ENCODE measurements at regions not wholly inside any gene's neighbourhood (a gene's known extent, or its start where the extent isn't known, plus 50 kb on each side); places are given as distances from the start of the nearest gene placed in this dataset.
A peak's percentile ranks its signal among the peaks of the same experiment; 100 is the strongest.

DNA sequence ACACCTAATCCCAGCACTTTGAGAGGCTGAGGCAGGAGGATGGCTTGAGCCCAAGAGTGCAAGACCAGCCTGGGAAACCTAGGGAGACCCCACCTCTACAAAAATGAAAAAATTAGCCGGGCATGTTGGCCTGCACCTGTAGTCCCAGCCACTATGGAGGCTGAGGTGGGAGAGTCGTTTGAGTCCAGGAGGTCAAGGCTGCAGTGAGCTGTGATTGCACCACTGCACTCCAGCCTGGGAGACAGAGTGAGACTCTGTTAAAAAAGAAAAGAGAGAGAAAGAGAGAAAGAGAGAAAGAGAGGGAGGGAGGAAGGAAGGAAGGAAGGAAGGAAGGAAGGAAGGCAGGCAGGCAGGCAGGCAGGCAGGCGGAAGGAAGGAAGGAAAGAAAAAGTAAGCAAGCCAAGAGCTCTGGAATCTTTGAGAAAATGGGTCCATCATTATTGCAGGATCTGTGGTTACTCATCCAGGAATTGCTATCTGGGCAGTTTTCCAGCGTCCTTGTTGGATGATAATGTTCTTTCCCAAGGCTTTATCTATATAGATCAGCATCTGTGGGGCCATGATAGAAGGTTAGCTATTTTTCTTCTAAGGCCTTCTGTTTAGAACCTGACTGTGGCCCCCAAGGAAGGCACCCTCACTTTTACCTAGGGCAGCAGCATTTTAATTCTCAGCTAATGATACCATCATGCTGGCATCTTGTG lies 533.2 kb upstream of the CDH5 start:
- Histone ChIP-seq H3K4me3 (no peak overlapping the region), H3K4me1 (ENCODE audit: low read depth) (no peaks in the 10 kb centered on the region), H3K9me3 (no peaks in the 10 kb centered on the region), H3K36me3 (ENCODE audit: low read depth) (no peaks in the 10 kb centered on the region)
- intact Hi-C loops (cut with DNase I, micrococcal nuclease), result no loop called here
- ATAC-seq (no peak), DNase-seq (peak in 1 of 3 donors; percentile 11)
- no peak for TF ChIP-seq CTCF (IDR thresholded peaks at IDR 0.05)

GRCh38 chr16:65832679-65833078 lies 533.8 kb upstream of the CDH5 start:
- no peak for TF ChIP-seq CTCF (IDR thresholded peaks at IDR 0.05)
- no peaks in the 10 kb centered on the region for H3K4me1 ChIP-seq (ENCODE audit: low read depth)
- intact Hi-C loops (cut with DNase I, micrococcal nuclease), result no loop called here
- H3K4me3 ChIP-seq, result no peak overlapping the region
- no peak for DNase-seq
- H3K9me3 ChIP-seq, result no peaks in the 10 kb centered on the region
- no peak for ATAC-seq
- H3K36me3 ChIP-seq (ENCODE audit: low read depth), result no peaks in the 10 kb centered on the region

- ATAC-seq (no peak), DNase-seq (no peak)
- no peak overlapping the region for H3K4me3 ChIP-seq
- no peaks in the 10 kb centered on the region for H3K4me1 ChIP-seq (ENCODE audit: low read depth)
- intact Hi-C loops (cut with DNase I, micrococcal nuclease), result no loop called here
- no peak for TF ChIP-seq CTCF (IDR thresholded peaks at IDR 0.05)
- no peaks in the 10 kb centered on the region for H3K9me3 ChIP-seq
- no peaks in the 10 kb centered on the region for H3K36me3 ChIP-seq (ENCODE audit: low read depth)
Observed at GRCh38 chr16:65831903-65832666, 534.4 kb upstream of the CDH5 start.

DNA sequence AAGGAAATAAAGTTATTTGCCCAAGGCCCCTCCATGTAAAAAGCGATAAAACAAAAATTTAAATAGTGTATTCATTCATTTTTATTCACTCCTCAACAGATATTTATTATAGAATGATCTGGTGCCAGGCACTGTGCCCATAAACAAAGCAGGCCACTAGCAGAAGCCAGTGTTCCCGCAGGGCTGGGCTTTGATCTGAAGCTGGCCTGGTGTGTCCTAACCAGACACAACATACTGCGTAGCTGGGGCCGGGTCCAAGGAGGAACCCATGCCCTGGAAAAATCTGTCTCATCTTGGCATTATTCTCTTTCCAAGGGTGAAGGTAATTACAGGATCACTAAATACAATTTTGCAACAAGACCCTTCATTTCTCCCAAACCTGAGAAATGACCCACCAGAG lies 537.4 kb upstream of the CDH5 start:
- H3K36me3 ChIP-seq (ENCODE audit: low read depth), result no peaks in the 10 kb centered on the region
- H3K9me3 ChIP-seq, result no peaks in the 10 kb centered on the region
- TF ChIP-seq CTCF (IDR thresholded peaks at IDR 0.05), result no peak
- ATAC-seq, result no peak
- no peak overlapping the region for H3K4me3 ChIP-seq
- no peaks in the 10 kb centered on the region for H3K4me1 ChIP-seq (ENCODE audit: low read depth)
- intact Hi-C loops (cut with DNase I, micrococcal nuclease), result no loop called here
- no peak for DNase-seq

DNA sequence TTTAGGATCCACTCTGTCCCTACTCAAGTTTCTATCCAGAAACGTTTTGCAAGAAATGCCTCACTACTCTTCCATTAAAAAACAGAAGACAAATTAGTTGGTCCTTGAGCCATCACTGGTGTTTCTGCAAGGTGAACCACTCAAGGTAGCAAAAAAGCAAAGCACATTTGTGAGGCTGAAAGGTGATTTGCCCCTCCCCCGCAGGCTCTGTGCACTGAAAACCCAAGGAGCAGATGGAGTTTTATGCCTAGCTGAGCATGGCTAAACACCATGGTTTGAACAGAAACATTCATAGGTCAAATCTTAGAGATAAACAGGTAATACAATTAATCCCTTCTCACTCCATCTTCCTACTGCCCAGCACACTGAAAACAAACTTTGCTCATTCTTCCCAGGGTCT lies 538.2 kb upstream of the CDH5 start:
- no peak overlapping the region for H3K4me3 ChIP-seq
- no peak for TF ChIP-seq CTCF (IDR thresholded peaks at IDR 0.05)
- H3K9me3 ChIP-seq, result no peaks in the 10 kb centered on the region
- H3K36me3 ChIP-seq (ENCODE audit: low read depth), result no peaks in the 10 kb centered on the region
- ATAC-seq, result no peak
- no peaks in the 10 kb centered on the region for H3K4me1 ChIP-seq (ENCODE audit: low read depth)
- DNase-seq, result no peak
- intact Hi-C loops (cut with DNase I, micrococcal nuclease), result no loop called here
